HEK293 (cell line): ENCODE measurements at regions not wholly inside any gene's neighbourhood (a gene's known extent, or its start where the extent isn't known, plus 50 kb on each side); places are given as distances from the start of the nearest gene placed in this dataset.
"Not testable (repeated sequence)": the region's sequence is repeated elsewhere in the genome, so short reads cannot be mapped to it uniquely, and the experiment has no call there.

ENCODE experiments used
- CTCF ChIA-PET: fragments of 350-600 bp; formaldehyde crosslinking; extraction: SDS; loops from one replicate; lab custom pipeline; 2021; ENCODE audit warnings: antibody characterized with exemption; lab: Yijun Ruan, JAX
- POLR2A ChIA-PET: fragments of 300-600 bp; formaldehyde crosslinking; extraction: SDS; loops from one replicate; lab custom pipeline; 2020; ENCODE audit warnings: antibody characterized with exemption, inconsistent platforms; lab: Yijun Ruan, JAX
- H3K27ac ChIP-seq: fragments of 200-500 bp; sonication (Bioruptor generic); 2 replicates; pipeline ENCODE4 v1.5.1; 2014; ENCODE audit warnings: low read depth, low read length, control low read depth, inconsistent platforms; ENCODE audit errors: extremely low read depth
- H3K36me3 ChIP-seq, 2 experiments: fragments of 200-500 bp in 1 of 2; sonication (Bioruptor generic) in 1 of 2; 1 replicate in 1 of 2; 2 replicates in 1 of 2; pipeline ENCODE4 v1.5.1; 2014 to 2017; ENCODE audit warnings: inconsistent platforms in 2 of 2, low read length in 2 of 2; ENCODE audit not compliant: control insufficient read depth in 2 of 2, insufficient read depth in 1 of 2
- H3K4me1 ChIP-seq: fragments of 200-500 bp; sonication (Bioruptor generic); 2 replicates; pipeline ENCODE4 v1.5.1; 2014; ENCODE audit warnings: mild to moderate bottlenecking, low read length, inconsistent platforms; ENCODE audit not compliant: control insufficient read depth, insufficient read depth
- H3K4me3 ChIP-seq: 2 replicates; pipeline ENCODE4 v1.5.1; 2011; ENCODE audit warnings: low read depth, mild to moderate bottlenecking, control low read depth, low read length, moderate library complexity
- H3K9me3 ChIP-seq: fragments of 200-500 bp; sonication (Bioruptor generic); 2 replicates; pipeline ENCODE4 v1.5.1; 2014; ENCODE audit warnings: low read depth, low read length, inconsistent platforms; ENCODE audit not compliant: control insufficient read depth, insufficient read depth
- HIC1 ChIP-seq: fragments of 450-650 bp; formaldehyde crosslinking; IDR thresholded peaks from 2 replicates; pipeline ENCODE4 v1.5.1; 2016; ENCODE audit warnings: missing biosample characterization, missing genetic modification characterization
- HOXD13 ChIP-seq: sonication (generic); formaldehyde crosslinking; IDR thresholded peaks from 2 replicates; pipeline ENCODE4 v1.8.0; 2022; ENCODE audit warnings: missing genetic modification reagents, borderline replicate concordance
- TCF7L2 ChIP-seq: IDR thresholded peaks from 2 replicates; pipeline ENCODE4 v1.6.1; 2011; ENCODE audit warnings: low read depth, mild to moderate bottlenecking, inconsistent platforms, low read length, moderate library complexity, borderline replicate concordance
- TRIM28 ChIP-seq: IDR thresholded peaks from 2 replicates; pipeline ENCODE4 v1.6.1; 2011; ENCODE audit warnings: low read length, control low read depth, borderline replicate concordance
- ZFP69B ChIP-seq: fragments of 450-650 bp; formaldehyde crosslinking; IDR thresholded peaks from 2 replicates; pipeline ENCODE4 v1.5.1; 2016; ENCODE audit warnings: missing biosample characterization, missing genetic modification characterization
- ZNF121 ChIP-seq: fragments of 450-650 bp; formaldehyde crosslinking; IDR thresholded peaks from 2 replicates; pipeline ENCODE4 v1.5.1; 2016; ENCODE audit warnings: missing biosample characterization, missing genetic modification characterization
- ZNF146 ChIP-seq: fragments of 450-650 bp; formaldehyde crosslinking; IDR thresholded peaks from 2 replicates; pipeline ENCODE4 v1.5.1; 2016; ENCODE audit warnings: missing biosample characterization, missing genetic modification characterization
- ZNF223 ChIP-seq: fragments of 450-650 bp; formaldehyde crosslinking; IDR thresholded peaks from 2 replicates; pipeline ENCODE4 v1.5.1; 2016; ENCODE audit warnings: missing biosample characterization, missing genetic modification characterization
- ZNF239 ChIP-seq: fragments of 450-650 bp; formaldehyde crosslinking; IDR thresholded peaks from 2 replicates; pipeline ENCODE4 v1.5.1; 2016; ENCODE audit warnings: missing biosample characterization, missing genetic modification characterization
- ZNF280D ChIP-seq: fragments of 450-650 bp; formaldehyde crosslinking; IDR thresholded peaks from 2 replicates; pipeline ENCODE4 v1.5.1; 2016; ENCODE audit warnings: missing biosample characterization, missing genetic modification characterization
- ZNF37A ChIP-seq: fragments of 450-650 bp; IDR thresholded peaks from 2 replicates; pipeline ENCODE4 v1.5.1; 2018; ENCODE audit warnings: missing biosample characterization, missing genetic modification characterization
- ZNF394 ChIP-seq: fragments of 450-650 bp; formaldehyde crosslinking; IDR thresholded peaks from 2 replicates; pipeline ENCODE4 v1.5.1; 2016; ENCODE audit warnings: missing biosample characterization, missing genetic modification characterization, mild to moderate bottlenecking, moderate library complexity, borderline replicate concordance
- ZNF48 ChIP-seq: fragments of 450-650 bp; formaldehyde crosslinking; IDR thresholded peaks from 2 replicates; pipeline ENCODE4 v1.5.1; 2016; ENCODE audit warnings: missing biosample characterization, missing genetic modification characterization
- ZNF670 ChIP-seq: fragments of 450-650 bp; formaldehyde crosslinking; IDR thresholded peaks from 2 replicates; pipeline ENCODE4 v1.5.1; 2016; ENCODE audit warnings: missing biosample characterization, missing genetic modification characterization, low read depth
- ZNF776 ChIP-seq: fragments of 450-650 bp; formaldehyde crosslinking; IDR thresholded peaks from 2 replicates; pipeline ENCODE4 v1.5.0; 2017; ENCODE audit warnings: missing biosample characterization, missing genetic modification characterization, borderline replicate concordance
- ZSCAN18 ChIP-seq: fragments of 450-650 bp; formaldehyde crosslinking; IDR thresholded peaks from 2 replicates; pipeline ENCODE4 v1.5.1; 2016; ENCODE audit warnings: missing biosample characterization, missing genetic modification characterization
- ZSCAN23 ChIP-seq: fragments of 450-650 bp; formaldehyde crosslinking; IDR thresholded peaks from 2 replicates; pipeline ENCODE4 v1.5.1; 2016; ENCODE audit warnings: missing biosample characterization, missing genetic modification characterization

- H3K9me3 ChIP-seq, CTCF ChIA-PET, H3K4me1 ChIP-seq, H3K27ac ChIP-seq, H3K36me3 ChIP-seq, H3K4me3 ChIP-seq: not testable (repeated sequence)
- TF ChIP-seq TRIM28: peak; percentile 90; the same call in 1 of the 2 replicates
- POLR2A ChIA-PET: interaction anchor here (0.6 kb wide), 1 partner anchor 36 kb away, joined by 4 read pairs; no protein-coding TSS in a partner anchor
These were observed 1743.4 kb upstream of the CELF4 start for GRCh38 chr18:39308931-39309521.

- CTCF ChIA-PET: no interaction called here
- H3K4me3 ChIP-seq: no peak overlapping the region
- H3K27ac ChIP-seq: no peak overlapping the region
- H3K9me3 ChIP-seq: no peaks in the 10 kb centered on the region
- no peaks in the 10 kb centered on the region for H3K4me1 ChIP-seq
- POLR2A ChIA-PET: no interaction called here
- TF ChIP-seq HOXD13 (CRISPR knock-in tag): no peak
- no peak for TF ChIP-seq ZNF48 (tag by site-specific recombination)
- TF ChIP-seq HIC1: no peak
- TF ChIP-seq ZSCAN23 (tag by site-specific recombination): no peak
- no peak for TF ChIP-seq ZNF121
- TF ChIP-seq ZNF37A (tag by site-specific recombination): no peak
- TF ChIP-seq ZNF239: no peak
- no peaks in the 10 kb centered on the region for H3K36me3 ChIP-seq
These were observed 1740.2 kb upstream of the CELF4 start for GRCh38 chr18:39305766-39306165.

GRCh38 chr18:39302481-39302880, 1736.9 kb upstream of the CELF4 start:
- no peaks in the 10 kb centered on the region for H3K4me1 ChIP-seq
- H3K4me3 ChIP-seq: no peak overlapping the region
- CTCF ChIA-PET: interaction anchor here (0.5 kb wide), 1 partner anchor 1091 kb away, joined by 3 read pairs; no protein-coding TSS in a partner anchor
- TF ChIP-seq ZNF670 (tag by site-specific recombination) (no peak), TCF7L2 (no peak), ZSCAN18 (tag by site-specific recombination) (no peak), ZNF776 (tag by site-specific recombination) (no peak), ZNF146 (tag by site-specific recombination) (no peak), ZNF280D (tag by site-specific recombination) (no peak), ZNF223 (tag by site-specific recombination) (no peak), ZFP69B (tag by site-specific recombination) (no peak), ZNF394 (no peak)
- no peaks in the 10 kb centered on the region for H3K9me3 ChIP-seq
- no peaks in the 10 kb centered on the region for H3K36me3 ChIP-seq
- H3K27ac ChIP-seq: no peak overlapping the region
- POLR2A ChIA-PET: no interaction called here
